Activated T-cell treated with anti-CD3 and anti-CD28 coated beads for 24 hours (primary cell): ENCODE measurements at regions not wholly inside any gene's neighbourhood (a gene's known extent, or its start where the extent isn't known, plus 50 kb on each side); places are given as distances from the start of the nearest gene placed in this dataset.

Experiments
- DNase-seq: peaks from one replicate; pipeline ENCODE4 v3.0.0-alpha.2; 2020; ENCODE audit warnings: low read depth

DNA sequence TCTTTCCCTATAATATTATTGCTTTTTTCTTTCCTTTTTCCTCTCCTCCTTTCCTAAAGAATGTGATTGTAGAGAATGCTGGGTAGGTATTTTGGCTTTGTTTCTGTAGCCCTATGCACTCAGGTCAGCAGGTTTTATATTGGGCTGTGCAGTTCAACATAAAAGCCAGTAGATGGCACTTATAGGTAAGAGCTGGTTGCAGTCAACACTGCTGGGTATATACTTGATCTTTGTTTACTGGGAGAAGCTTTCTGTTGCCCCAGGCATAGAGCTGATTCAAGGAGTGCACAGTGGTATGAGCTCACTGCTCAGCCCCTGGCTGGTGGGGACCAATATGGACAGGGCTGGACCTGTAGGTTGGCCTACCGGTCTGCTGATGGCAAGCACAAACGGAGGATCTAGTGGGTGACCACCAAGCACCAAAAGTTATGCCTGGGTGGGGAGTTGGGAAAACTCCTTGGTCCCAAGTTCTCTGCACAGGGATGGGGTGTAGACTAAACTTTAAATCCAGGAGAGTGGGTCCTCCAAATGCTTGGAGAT, 378.9 kb downstream of the PMP22 start:
- no peak for DNase-seq

DNA sequence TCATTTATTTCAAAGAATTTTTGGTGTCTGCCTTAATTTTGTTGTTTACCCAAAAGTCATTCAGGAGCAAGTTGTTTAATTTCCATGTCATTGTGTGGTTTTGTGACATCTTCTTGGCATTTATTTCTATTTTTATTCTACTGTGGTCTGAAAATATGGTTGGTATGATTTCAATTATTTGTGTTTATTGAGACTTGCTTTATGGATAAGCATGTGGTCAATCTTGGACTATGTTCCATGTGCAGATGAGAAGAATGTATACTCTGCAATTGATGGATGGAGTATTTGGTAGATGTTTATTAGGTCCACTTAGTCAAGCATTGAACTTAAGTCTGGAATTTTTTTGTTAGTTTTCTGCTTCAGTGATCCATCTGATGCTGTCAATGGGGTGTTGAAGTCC, 383.0 kb downstream of the PMP22 start:
- no peak for DNase-seq

DNA sequence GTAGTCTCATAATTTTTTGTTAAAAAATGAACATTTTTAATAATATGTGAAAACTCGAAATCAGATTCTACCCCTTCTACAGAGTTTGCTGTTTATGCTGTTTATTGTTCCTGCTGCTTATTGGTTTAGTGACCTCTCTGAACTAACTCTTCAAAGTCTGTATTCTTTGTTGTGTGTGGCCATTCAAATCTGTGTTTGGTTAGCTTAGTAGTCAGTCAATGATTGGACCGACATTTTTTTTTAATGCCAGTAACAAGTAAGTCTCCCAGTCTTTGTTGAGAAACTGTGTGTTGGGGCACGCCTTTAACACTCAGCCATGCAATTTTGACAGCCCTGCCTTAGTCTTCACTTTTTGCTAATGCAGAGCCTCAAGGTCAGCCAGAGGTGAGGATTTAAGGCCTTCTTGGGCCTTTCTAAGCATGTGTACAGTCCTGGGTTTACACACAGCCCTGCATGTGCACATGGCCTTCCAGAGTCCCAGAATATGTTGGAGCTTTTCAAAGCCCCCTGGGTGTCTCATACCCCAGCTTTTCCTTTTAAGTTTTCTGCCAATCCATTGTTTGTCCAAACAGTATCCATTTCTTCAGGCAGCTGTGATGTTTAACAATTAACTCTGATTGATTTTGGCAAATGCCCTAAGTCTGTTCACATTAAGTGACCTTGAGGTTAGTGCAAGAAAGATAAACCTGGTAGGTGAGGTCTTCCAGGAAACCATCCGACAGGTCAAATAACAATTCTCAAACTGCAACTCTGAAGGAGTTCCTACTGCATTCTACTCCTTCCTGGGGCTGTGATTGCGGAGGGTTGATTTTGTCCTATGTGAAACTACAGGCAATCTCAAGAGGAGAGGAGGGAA, 389.3 kb downstream of the PMP22 start:
- DNase-seq, result no peak

DNA sequence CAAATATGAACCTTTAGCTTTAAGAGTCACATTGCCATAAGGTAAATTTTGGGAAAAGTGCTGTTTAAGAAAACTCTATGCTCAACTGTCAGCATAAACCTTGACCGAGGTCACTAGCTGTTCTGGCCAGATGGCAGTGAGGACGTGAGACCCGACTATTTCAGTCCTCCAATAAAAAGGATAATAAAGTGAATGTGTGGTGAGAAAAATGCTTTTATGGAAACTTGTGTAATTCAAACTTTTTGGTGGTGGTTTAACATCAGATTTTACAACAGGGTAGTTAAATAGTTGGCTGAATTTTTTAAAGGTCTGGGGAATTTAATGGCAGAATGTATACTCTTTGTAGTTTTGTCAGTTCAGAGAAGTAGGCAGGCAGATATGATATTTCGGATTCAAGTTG, 391.1 kb downstream of the PMP22 start:
- DNase-seq, result no peak

DNA sequence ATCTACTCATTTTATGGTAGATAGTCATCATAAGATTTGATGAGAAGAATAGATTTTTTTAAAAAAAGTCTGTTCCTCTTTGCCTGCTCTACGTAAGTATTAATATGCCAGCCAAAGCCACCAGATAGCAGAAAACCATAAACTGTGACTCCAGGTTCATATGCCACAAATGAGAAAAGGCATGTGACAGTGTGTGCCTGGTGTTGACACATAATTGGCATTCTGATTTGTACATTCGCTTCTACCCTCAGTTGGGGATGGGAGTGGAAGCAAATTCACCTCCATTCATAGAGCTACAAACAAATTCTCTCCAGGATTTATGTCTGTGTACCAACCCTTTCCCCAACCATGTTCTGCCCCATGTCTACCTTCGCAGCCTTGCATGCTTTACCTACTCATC, 391.6 kb downstream of the PMP22 start:
- DNase-seq, result no peak

DNA sequence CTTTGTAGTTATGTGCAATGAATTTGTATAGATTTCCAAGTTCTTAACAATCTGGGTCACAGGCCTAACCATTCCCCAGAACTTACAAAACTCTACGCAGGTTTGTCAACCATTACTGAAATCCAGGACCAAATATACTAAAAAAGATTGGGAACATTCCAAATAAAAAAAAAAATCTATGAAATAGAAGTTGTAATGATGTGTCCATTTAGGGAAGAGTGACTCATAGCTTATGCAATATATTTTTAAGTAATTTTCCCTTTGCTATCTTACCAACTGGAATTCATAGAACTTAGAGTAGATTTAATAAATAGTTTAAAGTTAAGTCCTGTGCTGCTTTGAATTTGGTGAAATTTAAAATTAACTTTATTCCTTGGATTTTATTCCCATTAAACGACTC, 393.2 kb downstream of the PMP22 start:
- no peak for DNase-seq

DNA sequence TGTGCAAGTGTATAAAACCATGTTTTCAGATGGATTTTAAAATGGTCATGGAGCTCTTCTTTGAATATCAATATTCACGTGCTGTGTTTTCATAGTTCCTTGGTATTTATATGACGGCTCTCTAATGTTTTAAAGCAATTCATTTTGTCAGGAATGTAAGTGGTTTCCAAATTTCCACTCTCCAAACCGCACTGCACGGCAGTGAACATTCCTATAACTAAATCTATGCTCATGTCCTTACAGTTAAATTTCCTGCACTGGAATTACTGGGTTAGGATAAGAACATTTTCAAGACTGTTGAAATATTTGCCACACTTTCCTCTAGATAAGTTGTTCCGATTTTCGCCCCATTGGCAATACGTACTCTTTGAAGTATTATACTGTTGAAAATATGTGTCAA, 398.9 kb downstream of the PMP22 start:
- DNase-seq, result no peak

DNA sequence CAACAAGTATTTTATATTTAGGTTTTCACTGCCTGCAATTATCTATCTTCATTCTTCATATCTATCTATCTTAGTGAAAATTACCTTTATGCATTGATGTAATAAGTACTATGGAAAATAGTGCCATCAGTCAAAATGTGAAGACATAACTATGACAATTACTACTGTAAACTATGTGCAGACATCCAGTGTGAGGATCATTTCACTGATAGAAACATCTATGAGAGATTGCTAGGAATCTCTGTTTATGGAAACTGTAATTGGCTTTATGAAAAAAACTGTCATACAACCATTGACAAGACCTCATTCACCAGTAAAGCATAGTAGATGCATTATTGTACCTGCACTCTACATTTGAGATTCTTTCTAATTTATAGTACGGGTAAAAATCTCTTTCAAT, 401.0 kb downstream of the PMP22 start:
- DNase-seq, result no peak

DNA sequence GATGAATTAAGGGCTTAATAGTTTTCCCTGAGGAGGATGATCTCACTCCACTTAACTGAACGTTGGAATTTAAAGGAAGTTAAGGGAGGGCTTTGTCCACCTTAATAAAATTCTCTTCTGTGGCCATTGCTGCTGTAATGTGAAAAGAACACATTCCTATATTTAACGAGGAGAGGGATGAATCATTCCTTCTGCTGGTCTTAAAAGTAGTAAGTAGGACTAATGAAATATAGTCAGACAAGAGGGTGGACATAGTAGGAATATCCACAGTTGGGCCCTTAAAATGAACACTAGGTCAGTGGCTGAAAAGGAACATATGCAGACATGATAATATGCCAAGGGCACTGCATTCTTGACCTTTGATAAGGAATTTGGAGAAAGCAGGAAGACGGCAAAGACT, 405.6 kb downstream of the PMP22 start:
- DNase-seq, result no peak

DNA sequence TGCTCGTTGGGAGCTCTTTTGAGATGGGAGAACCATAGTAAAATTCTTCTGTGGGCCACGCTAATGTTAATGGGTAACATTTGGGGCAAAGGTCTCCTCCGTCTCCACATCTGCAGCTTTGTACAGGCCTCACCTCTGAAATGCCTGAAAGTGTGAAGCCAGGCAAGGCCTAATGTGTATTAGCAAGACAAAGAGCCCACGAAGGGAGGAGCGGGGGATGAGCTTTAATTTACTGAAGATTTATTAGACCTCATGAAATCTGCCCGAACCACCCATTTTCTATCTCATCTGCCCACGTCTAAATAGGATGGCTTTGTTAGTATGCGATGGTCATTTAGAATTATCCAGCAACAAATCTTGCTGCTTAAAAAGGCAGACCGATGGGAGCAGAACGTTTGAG, 408.9 kb downstream of the PMP22 start:
- no peak for DNase-seq

DNA sequence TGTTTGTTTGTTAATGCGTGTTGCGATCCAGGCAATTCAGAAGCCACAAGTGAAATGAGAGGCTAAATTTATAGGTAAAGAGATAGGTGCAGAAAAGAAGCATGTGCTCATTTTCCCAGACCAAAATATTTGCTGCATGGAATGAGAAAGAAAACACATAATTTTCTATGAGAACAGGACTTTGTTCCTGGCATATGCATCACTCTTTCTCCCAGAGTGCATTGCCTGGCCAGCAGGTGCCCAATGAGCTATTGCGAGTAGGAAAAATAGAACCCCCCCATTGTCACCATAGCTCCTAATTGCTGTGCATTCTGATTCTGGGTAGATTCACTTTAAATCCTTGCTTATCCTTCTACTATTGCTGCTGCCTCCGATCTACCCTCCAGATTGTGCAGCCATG, 410.4 kb downstream of the PMP22 start:
- no peak for DNase-seq

DNA sequence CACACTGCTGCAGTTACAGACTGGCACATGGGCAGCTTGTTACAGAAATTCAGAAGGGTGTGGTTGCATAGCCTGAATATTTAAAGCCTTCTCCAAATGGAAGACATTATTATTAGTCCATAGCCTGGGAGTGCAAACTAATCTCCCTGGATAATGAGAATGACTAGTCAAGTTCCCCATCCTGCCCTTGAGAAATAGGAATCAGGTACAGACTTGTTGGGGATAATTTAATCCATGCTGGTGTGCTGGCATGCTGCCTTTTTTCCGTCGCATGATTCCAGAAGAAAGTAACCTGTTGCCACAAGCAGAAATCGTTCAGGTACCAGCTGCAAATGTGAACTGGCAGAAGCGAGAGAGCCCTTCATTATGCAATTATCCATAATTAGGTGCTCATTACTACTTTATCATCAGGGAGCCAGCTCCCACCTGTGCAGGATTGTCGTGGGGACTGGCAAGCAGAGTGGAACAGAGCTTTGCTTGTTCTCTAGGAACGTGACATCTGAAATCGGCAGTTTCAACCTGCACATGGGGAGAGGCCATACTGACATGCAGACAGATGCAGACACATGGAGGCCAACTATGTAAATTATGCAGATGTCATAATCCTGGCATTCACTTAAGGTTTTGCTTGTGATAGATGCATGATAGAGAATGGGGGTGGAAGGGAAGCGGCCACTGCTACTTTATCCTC, 419.4 kb downstream of the PMP22 start:
- DNase-seq, result no peak

DNA sequence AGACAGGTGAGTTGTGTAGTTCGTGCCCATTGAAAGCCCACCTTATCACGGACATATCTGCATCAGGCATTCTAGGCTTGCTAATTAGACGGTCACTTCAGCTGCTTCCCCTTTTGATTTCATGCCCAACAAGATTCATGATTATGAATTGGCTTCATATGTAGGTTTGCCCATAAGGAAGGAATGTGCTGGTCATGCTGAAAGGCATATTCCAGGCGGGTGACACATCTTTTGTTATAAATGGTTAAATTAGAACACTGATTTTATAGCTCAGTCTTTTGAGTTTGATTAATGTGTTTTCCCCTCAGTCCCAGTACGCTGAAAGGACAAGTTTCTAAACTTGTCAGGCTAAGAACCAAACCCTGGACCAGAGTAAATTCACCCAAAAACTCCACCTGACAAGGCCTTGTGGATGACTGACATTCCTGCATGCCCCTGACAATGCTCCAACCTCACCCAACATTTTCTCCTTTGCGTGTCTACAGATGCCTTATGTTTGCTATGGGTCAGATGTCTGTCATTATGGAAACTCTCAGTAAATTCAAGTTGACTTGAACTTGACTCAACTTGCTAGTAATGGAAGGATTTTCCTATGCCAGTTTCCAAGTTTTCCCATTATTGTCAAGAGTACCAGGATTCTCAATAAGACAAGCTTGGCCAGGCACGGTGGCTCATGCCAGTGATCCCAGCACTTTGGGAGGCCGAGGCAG, 421.9 kb downstream of the PMP22 start:
- no peak for DNase-seq

DNA sequence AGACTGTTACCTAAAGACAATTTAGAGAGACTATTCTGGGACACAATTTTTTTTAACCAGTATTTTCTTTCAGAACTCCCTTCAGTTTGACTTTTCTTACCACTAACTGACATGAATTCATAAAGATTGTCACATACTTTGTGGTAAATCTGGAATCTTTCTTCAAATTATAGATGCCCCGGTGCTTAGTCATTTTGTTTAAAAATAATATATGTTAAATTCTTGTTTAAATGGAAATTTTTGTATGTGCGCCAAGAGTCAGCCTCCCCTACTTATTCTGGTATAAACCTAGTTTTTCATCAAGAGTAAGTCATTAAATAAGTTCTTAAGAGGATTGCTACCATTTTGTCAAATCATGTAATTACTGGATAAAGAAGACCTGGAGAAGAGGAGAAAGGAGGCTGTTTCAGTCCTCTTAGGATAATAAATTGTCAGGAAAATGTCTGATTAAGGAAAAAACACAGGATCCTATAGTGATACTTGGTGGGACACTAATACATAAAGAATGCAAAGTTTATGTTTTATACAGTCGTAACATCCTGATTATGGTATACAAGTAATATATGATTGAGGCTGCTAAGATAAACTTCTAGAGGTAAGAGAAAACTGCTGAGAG, 424.4 kb downstream of the PMP22 start:
- no peak for DNase-seq

DNA sequence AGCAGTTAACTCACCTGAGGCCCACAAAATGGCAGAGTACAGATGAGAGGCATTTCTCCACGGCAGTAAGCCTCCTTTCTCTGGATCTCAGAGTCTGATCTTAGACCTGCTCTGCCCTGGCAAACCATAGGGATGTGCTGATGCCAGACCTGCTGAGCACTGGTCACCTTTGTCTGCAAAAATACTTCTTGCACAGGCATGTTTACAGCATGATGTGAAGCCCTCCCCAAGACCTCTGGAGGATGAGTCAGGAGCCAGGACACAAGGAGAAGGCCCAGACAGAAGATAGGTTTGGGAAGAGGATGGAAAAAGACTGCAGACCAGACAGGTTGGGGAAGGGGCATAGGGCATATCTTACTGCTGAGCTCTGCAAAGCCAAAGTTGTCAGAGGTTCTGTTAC, 426.6 kb downstream of the PMP22 start:
- DNase-seq, result no peak

DNA sequence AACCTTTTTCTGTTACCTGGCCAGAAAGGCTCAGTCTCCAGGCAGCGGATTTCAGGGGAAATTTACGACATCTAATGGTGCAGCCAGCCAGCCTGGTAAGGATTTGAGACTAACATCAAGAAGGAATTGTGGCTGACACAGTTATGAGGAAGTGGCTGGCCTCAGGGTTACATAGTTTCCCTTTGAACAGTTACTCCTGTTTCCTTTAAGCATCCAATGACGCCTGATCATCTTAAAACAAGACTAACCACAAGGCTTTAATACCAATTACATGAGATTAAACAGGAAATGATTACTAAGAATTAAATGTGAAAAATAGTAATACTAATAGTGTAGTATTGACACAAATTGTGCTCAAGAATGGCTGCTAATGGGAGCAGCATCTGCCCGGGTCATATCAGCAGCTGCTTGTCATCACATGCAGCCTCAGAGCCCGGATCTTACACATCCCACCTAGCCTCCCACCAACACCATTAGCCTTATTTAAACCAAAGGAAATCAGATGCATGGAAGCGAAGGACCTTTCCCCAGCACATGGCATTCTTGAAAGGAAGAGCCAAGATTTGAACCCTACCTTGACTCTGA, 431.8 kb downstream of the PMP22 start:
- no peak for DNase-seq

DNA sequence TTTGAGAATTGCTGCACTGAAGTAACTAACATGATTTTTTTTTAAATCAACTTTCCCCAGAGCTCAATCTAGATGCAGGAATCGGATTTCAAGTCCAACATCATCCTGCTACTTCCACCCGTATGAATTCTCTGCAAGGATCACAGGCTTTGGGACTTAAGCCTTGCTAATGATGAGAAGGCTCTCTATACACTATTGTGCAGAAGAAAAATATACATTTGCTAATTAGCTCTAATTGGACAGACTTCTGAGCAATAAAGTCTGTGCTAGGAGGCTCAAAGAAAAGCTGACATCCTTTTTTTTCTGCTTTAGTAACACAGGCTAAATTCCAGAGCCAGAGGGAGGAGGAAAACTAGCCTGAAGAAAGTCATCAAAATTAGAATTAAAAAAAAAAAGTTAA, 433.6 kb downstream of the PMP22 start:
- DNase-seq, result no peak

DNA sequence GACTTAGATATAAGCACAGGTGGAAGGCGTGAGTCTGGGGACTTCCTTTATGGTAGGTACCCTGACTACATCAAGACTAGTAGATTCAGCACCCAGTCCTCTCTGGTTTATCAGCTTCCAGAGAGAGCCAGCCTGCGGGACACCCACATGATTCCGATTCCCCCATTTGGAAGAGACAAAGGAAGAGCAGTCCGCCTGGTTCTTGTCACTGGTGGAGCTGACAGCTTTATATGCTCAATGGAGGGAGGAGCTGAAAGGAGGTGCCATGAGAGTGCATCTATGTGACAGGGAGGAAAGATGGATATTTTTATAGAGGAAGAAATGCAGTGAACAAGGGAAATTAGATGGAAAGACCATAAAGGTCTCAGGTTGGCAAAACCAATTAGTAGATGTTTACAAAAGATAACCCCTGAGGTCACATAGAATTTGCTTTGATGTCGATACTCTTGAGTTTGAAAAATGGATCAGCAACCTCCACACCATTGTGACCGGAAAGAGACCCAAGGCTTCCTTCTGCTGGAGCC, 437.7 kb downstream of the PMP22 start:
- no peak for DNase-seq

DNA sequence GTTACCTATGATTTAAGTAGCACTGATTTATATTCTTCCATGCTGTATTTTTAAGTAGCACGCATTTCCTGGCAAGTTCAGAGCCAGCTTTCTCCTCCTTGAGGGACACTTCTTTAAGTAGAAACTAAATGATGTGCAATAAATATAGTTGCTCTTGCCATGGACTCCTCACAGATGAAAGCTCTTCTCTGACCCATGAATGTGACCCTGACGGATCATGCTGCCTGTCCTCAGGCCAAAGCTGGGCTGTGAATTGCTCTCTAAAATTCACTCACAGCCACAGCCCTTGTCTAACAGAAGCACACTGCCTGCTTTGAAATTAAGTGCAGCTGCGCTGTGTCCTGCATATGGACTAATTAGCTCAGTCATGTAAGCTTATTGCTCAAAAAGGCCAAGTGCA, 438.8 kb downstream of the PMP22 start:
- DNase-seq, result no peak

DNA sequence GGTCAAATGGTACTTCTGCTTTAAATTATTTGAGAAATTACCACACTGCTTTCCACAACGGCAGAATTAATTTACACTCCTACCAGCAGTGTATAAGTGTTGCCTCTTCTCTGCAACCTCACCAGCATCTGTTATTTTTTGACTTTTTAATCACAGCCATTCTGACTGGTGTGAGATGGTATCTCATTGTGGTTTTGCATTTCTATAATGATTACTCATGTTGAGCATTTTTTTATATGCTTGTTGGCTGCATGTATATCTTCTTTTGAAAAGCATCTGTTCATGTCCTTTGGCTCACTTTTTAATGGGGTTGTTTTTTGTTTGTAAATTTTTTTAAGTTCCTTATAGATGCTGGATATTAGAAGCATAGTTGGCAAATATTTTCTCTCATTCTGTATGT, 446.7 kb downstream of the PMP22 start:
- DNase-seq, result no peak

DNA sequence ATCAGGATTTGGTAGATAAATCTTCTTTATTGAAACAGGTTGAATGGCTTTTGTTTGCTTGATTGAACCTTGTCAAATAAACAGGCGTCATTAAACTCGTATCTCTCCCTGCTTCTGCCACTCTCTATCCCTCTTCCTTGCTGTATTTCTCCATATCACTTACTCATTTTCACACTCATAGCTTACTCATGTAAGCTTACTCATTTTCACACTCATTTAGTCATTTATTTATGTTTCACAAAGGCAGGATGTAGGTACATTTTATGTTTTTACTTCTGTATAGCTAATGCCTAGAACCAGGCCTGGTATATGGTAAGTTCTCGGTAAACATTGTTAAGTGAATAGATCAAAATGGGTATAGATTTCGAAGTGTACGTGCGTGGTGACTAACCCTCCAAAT, 450.0 kb downstream of the PMP22 start:
- no peak for DNase-seq
